GM12873 (cell line): ENCODE measurements at regions not wholly inside any gene's neighbourhood (a gene's known extent, or its start where the extent isn't known, plus 50 kb on each side); places are given as distances from the start of the nearest gene placed in this dataset.

Source experiments
- CTCF ChIP-seq: IDR thresholded peaks from 2 replicates; pipeline ENCODE4 v1.5.1; 2012; ENCODE audit warnings: low read depth, mild to moderate bottlenecking, moderate library complexity, low read length, control low read depth; ENCODE audit not compliant: insufficient read depth; ENCODE audit errors: missing control alignments

GRCh38 chr5:135188233-135188914, 154.3 kb upstream of the PITX1 start:
- no peak for TF ChIP-seq CTCF

GRCh38 chr5:135186662-135187522, 152.9 kb upstream of the PITX1 start:
- TF ChIP-seq CTCF: no peak

- TF ChIP-seq CTCF: no peak
These were observed 151.5 kb upstream of the PITX1 start for GRCh38 chr5:135185481-135186065.

GRCh38 chr5:135184646-135185045, 150.6 kb upstream of the PITX1 start:
- TF ChIP-seq CTCF: no peak

- no peak for TF ChIP-seq CTCF
These were observed 149.4 kb upstream of the PITX1 start for GRCh38 chr5:135183464-135183863.

GRCh38 chr5:135182675-135183074, 148.6 kb upstream of the PITX1 start:
- no peak for TF ChIP-seq CTCF

- no peak for TF ChIP-seq CTCF
These were observed 147.6 kb upstream of the PITX1 start for GRCh38 chr5:135181653-135182052.
